Body of pancreas (tissue), 4 donors: ENCODE measurements at regions not wholly inside any gene's neighbourhood (a gene's known extent, or its start where the extent isn't known, plus 50 kb on each side); places are given as distances from the start of the nearest gene placed in this dataset.

ENCODE experiments used
- ATAC-seq: fragments of 150-250 bp; one replicate; pipeline ENCODE4 v1.9.1; 2016
- DNase-seq, 4 donors: peaks; one replicate each; pipeline ENCODE4 v3.0.0-alpha.2; 2019
- H3K27ac ChIP-seq, 4 donors: fragments of 200-600 bp; sonication (generic); 1 replicate in 3 of 4; 2 replicates in 1 of 4; pipeline versions ENCODE4 v1.5.1 to v1.6.1; 2016 to 2019; ENCODE audit warnings: mild to moderate bottlenecking in 1 of 4, mixed read lengths in 1 of 4, moderate library complexity in 1 of 4
- H3K27me3 ChIP-seq, 2 donors: fragments of 200-600 bp; sonication (generic); one replicate each; pipeline ENCODE4 v1.6.0; 2016; ENCODE audit warnings: mild to moderate bottlenecking in 1 of 2
- H3K36me3 ChIP-seq, 2 donors: fragments of 200-600 bp; sonication (generic); replicated peaks in 1 of 2; 2 replicates each; pipeline ENCODE4 v1.5.1; 2016; ENCODE audit warnings: low read depth in 2 of 2; ENCODE audit not compliant: insufficient read depth in 1 of 2
- H3K4me1 ChIP-seq: fragments of 200-600 bp; sonication (generic); one replicate; pipeline ENCODE4 v1.6.0; 2016
- H3K4me3 ChIP-seq, 2 donors: fragments of 200-600 bp; sonication (generic); 1 replicate in 1 of 2; 2 replicates in 1 of 2; pipeline ENCODE4 v1.5.1; 2016 to 2019
- H3K9me3 ChIP-seq, 3 donors: fragments of 200-600 bp; sonication (generic); 1 replicate in 2 of 3; 2 replicates in 1 of 3; pipeline ENCODE4 v1.5.1; 2016
- CTCF ChIP-seq, 7 experiments: fragments of 450-650 bp in 4 of 7; fragments of 200-600 bp in 3 of 7; sonication (generic) in 3 of 7; IDR thresholded peaks; one replicate each; pipeline ENCODE4 v1.5.1; 2016 to 2019; ENCODE audit warnings: antibody characterized with exemption in 7 of 7
- POLR2A ChIP-seq, 3 donors: fragments of 450-650 bp; IDR thresholded peaks; one replicate each; pipeline ENCODE4 v1.6.1; 2016; ENCODE audit warnings: antibody characterized with exemption in 3 of 3, mild to moderate bottlenecking in 2 of 3
- WGBS, 2 donors: methylation state at CpG; one replicate each; pipeline ENCODE4 v1.1.5; 2017; 5-methylcytosine and 5-hydroxymethylcytosine counted together
- intact Hi-C: fragments of 100-400 bp; cut with DNase I; formaldehyde crosslinking; loops from one replicate; pipeline ENCODE4 v1.15.1; 2023

- no peak for ATAC-seq
- no peak for DNase-seq
- TF ChIP-seq CTCF (IDR thresholded peaks at IDR 0.05), result no peak
- no peak for TF ChIP-seq POLR2A (IDR thresholded peaks at IDR 0.05)
- Histone ChIP-seq H3K4me1 (peaks cover 27% of the 10 kb centered on the region), H3K36me3 (no peaks in the 10 kb centered on the region), H3K4me3 (no peak overlapping the region), H3K9me3 (no peaks in the 10 kb centered on the region), H3K27me3 (no peaks in the 10 kb centered on the region), H3K27ac (no peak overlapping the region)
- WGBS, 2 donors, result 79% methylated on average over 7 to 11 of the region's 12 CpGs
- intact Hi-C loops, result no loop called here
Measured at GRCh38 chr3:194876403-194877095, 190.9 kb downstream of the FAM43A start.

- intact Hi-C loops, result no loop called here
- Histone ChIP-seq H3K4me3 (no peak overlapping the region), H3K27me3 (no peaks in the 10 kb centered on the region), H3K4me1 (peaks cover 17% of the 10 kb centered on the region), H3K9me3 (no peaks in the 10 kb centered on the region), H3K27ac (no peak overlapping the region), H3K36me3 (no peaks in the 10 kb centered on the region)
- no peak for TF ChIP-seq POLR2A (IDR thresholded peaks at IDR 0.05)
- no peak for TF ChIP-seq CTCF (IDR thresholded peaks at IDR 0.05)
- no peak for ATAC-seq
- peak in 1 of 4 donors; percentile 35 for DNase-seq
- 58 to 62% methylated on average over 24 of the region's 24 CpGs for WGBS, 2 donors
Measured at GRCh38 chr3:194877291-194878119, 191.8 kb downstream of the FAM43A start.

- Histone ChIP-seq H3K4me3 (no peak overlapping the region), H3K27ac (peak overlapping the region in 2 of 4 donors; percentile 22 to 38), H3K27me3 (no peaks in the 10 kb centered on the region), H3K9me3 (peaks cover 0 to 8% (median 0%) of the 10 kb centered on the region in 3 donors), H3K4me1 (peaks cover 14% of the 10 kb centered on the region), H3K36me3 (no peaks in the 10 kb centered on the region)
- ATAC-seq (no peak), DNase-seq (peak in 1 of 4 donors; percentile 31)
- TF ChIP-seq POLR2A (IDR thresholded peaks at IDR 0.05) (no peak), CTCF (IDR thresholded peaks at IDR 0.05) (no peak)
- intact Hi-C loops, result no loop called here
- 77 to 84% methylated on average over 12 of the region's 12 CpGs for WGBS, 2 donors
Measured at GRCh38 chr3:194879126-194879877, 193.6 kb downstream of the FAM43A start.

GRCh38 chr3:194879991-194880939, 194.6 kb downstream of the FAM43A start:
- H3K36me3 ChIP-seq, result no peaks in the 10 kb centered on the region
- no peak for TF ChIP-seq POLR2A (IDR thresholded peaks at IDR 0.05)
- no peak for TF ChIP-seq CTCF (IDR thresholded peaks at IDR 0.05)

More at GRCh38 chr3:194879991-194880939, 194.6 kb downstream of the FAM43A start:
- intact Hi-C loops, result no loop called here
- Histone ChIP-seq H3K4me1 (peaks cover 14% of the 10 kb centered on the region), H3K27me3 (no peaks in the 10 kb centered on the region), H3K27ac (peak overlapping the region in 3 of 4 donors; percentile 3 to 38 (median 34)), H3K4me3 (no peak overlapping the region), H3K9me3 (peaks cover 0 to 9% (median 0%) of the 10 kb centered on the region in 3 donors)
- ATAC-seq (no peak), DNase-seq (peak in 2 of 4 donors; percentile 26 to 28)
- 47 to 52% methylated on average over 12 of the region's 12 CpGs for WGBS, 2 donors
